GM13976 (cell line): ENCODE measurements at regions not wholly inside any gene's neighbourhood (a gene's known extent, or its start where the extent isn't known, plus 50 kb on each side); places are given as distances from the start of the nearest gene placed in this dataset.
"Not testable (repeated sequence)": the region's sequence is repeated elsewhere in the genome, so short reads cannot be mapped to it uniquely, and the experiment has no call there.

Source experiments
- DNase-seq: peaks from one replicate; pipeline ENCODE4 v3.0.0; 2012; ENCODE audit warnings: low spot score
- in situ Hi-C: fragments of 300-500 bp; cut with MboI; formaldehyde crosslinking; loops from one replicate; pipeline ENCODE4 v1.12.0; 2022; ENCODE audit warnings: low sequenced_read_pairs, mixed read lengths, inconsistent platforms; ENCODE audit not compliant: unreplicated experiment
- TF ChIP-seq, protein P1 (sequence below): IDR thresholded peaks from 2 replicates; pipeline ENCODE4 v1.5.1; 2012; ENCODE audit warnings: borderline replicate concordance, mild to moderate bottlenecking; ENCODE audit not compliant: insufficient read depth; ENCODE audit errors: extremely low read depth, missing control alignments, control extremely low read depth

GRCh38 chr18:71388148-71388547 lies 1099.3 kb downstream of the SOCS6 start:
- no peak for DNase-seq
- in situ Hi-C loops = no loop called here
- TF ChIP-seq, protein P1, sequence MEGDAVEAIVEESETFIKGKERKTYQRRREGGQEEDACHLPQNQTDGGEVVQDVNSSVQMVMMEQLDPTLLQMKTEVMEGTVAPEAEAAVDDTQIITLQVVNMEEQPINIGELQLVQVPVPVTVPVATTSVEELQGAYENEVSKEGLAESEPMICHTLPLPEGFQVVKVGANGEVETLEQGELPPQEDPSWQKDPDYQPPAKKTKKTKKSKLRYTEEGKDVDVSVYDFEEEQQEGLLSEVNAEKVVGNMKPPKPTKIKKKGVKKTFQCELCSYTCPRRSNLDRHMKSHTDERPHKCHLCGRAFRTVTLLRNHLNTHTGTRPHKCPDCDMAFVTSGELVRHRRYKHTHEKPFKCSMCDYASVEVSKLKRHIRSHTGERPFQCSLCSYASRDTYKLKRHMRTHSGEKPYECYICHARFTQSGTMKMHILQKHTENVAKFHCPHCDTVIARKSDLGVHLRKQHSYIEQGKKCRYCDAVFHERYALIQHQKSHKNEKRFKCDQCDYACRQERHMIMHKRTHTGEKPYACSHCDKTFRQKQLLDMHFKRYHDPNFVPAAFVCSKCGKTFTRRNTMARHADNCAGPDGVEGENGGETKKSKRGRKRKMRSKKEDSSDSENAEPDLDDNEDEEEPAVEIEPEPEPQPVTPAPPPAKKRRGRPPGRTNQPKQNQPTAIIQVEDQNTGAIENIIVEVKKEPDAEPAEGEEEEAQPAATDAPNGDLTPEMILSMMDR = no peak

DNA sequence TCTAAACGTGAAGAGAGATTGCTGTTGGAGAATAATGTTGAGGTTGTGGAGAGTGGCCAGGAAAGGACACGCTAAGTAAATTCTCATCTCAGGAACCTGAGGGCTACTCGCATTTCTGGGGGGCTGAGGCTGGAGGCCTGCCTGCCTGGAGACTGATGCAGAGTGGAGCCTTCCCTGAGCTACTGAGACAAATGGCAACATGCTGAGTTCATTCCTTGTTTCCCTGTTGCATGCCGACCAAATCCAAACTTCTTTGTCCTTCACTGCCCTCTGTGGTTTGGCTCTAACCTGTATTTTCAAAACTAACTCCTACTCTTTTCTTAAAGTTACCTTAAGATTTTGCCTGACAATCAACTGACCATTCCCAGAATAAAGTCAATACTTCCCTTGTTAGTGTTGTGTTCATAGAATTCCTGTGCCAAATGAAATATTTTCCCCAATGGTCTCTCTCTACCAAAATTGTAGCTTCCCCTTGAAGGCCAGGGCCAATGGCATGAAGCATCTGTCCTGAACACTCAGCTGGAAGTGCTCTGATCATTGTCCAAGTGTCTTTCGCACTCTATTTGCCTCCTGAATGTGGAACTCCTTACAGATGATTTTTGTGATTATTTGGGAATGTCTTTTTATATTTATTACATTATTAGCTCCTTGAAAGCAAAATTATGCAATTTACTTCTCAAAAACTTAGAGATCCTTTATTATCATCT lies 1085.6 kb downstream of the SOCS6 start:
- in situ Hi-C loops = no loop called here
- TF ChIP-seq, protein P1 = no peak
- no peak for DNase-seq

DNA sequence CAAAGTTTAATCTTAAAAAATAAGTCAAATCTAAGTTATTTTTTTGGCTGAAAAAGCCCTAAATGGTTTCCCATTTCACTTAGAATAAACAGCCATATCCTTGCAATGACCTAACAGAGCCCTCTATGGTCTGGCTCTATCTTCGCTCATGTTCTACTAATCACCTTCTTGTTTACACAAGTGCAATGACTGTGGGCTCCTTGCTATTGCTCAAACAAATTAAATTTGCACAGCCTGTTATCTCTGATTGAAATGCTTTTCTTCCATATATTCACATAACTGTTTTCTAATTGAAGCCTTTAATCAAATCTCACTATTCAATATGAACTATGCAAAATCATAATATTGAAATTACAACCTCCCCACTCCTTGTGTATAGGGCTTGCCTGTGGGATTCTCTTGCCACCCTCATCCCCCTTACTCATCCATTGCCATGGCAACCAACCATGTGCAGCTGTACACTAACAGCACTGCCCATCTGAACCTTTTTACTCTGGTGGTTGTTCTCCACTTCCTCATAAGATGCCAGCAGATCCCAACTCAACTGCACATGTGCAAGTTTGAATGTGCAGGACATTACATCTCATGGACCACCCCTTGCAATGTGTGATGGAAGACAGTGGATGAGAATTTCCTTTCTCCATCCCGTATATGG lies 1083.2 kb downstream of the SOCS6 start:
- in situ Hi-C loops = no loop called here
- TF ChIP-seq, protein P1 = no peak
- DNase-seq = no peak

DNA sequence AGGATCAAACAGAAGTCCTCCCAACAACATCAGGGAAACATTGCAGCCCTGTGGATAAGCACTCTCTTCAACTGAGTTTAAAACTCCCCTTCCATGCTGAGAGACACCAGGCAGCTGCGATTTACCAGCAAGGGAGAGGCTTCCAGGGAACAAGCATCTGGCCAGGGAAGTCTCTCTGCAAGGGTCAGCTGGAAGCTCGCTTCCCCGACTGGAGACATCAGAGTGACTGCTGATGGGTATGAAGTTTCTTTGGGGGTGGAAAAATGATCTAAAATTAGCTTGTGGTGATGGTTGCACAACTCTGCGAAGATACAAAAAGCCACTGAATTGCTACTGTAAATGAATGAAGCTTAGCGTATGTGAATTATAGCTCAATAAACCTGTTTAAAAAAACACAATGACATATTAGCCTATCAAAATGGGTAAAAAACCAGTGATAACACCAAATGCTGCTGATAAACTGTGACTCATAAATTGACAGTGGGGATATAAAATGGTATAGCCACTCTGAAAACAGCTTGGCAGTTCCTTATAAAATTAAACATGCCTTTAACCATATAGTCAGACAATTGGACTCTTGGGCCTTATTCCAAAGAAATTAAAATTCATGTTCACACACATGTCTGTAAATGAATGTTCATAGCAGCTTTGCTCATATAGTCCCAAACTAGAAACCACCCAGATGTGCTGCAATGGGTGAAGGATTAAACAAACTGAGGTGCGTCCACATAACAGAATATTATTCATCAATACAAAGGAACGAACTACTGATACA lies 1082.0 kb downstream of the SOCS6 start:
- TF ChIP-seq, protein P1 = no peak
- in situ Hi-C loops = no loop called here
- no peak for DNase-seq

- TF ChIP-seq, protein P1 = no peak
- DNase-seq = no peak
- in situ Hi-C loops = no loop called here
These were observed 1081.2 kb downstream of the SOCS6 start for GRCh38 chr18:71370095-71370494.

GRCh38 chr18:71362140-71362539 lies 1073.3 kb downstream of the SOCS6 start:
- in situ Hi-C loops = no loop called here
- DNase-seq = no peak
- TF ChIP-seq, protein P1 = no peak

DNA sequence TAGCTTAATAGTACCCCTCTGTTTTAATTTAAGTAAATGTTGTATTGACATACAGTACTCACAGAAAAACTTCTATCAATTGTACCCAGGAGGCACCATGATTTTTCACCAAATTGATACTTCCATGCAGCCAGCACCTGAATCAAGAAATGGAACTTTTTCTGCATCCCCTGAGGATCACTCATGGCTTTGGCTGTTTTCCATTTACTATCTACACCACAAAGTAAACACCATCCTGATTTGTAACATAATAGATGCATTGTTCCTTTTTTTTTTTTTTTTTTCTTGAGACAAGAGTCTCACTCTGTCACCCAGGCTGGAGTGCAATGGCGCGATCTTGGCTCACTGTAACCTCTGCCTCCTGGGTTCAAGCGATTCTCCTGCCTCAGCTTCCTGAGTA lies 1066.8 kb downstream of the SOCS6 start:
- in situ Hi-C loops, DNase-seq: not testable (repeated sequence)
